Umbilical cord (tissue), 1 donor: ENCODE measurements at regions not wholly inside any gene's neighbourhood (a gene's known extent, or its start where the extent isn't known, plus 50 kb on each side); places are given as distances from the start of the nearest gene placed in this dataset.
A peak's percentile ranks its signal among the peaks of the same experiment; 100 is the strongest.

ENCODE experiments used
- DNase-seq: peaks from one replicate; pipeline ENCODE4 v3.0.0-alpha.2; 2015; ENCODE audit warnings: low spot score

GRCh38 chr2:49260979-49261538 lies 106.7 kb upstream of the FSHR start:
- DNase-seq, result peak; percentile 62

GRCh38 chr2:49259926-49260325 lies 105.6 kb upstream of the FSHR start:
- DNase-seq, result no peak

- peak; percentile 30 for DNase-seq
Observed at GRCh38 chr2:49255409-49255971, 101.2 kb upstream of the FSHR start.

GRCh38 chr2:49254401-49254800 lies 100.1 kb upstream of the FSHR start:
- no peak for DNase-seq

- peak; percentile 16 for DNase-seq
Observed at GRCh38 chr2:49251766-49252165, 97.5 kb upstream of the FSHR start.

GRCh38 chr2:49251251-49251650 lies 96.9 kb upstream of the FSHR start:
- no peak for DNase-seq

GRCh38 chr2:49248506-49248905 lies 94.2 kb upstream of the FSHR start:
- DNase-seq, result peak; percentile 88

GRCh38 chr2:49241991-49242390 lies 87.7 kb upstream of the FSHR start:
- DNase-seq, result no peak

GRCh38 chr2:49241501-49241900 lies 87.2 kb upstream of the FSHR start:
- DNase-seq, result no peak

- no peak for DNase-seq
Observed at GRCh38 chr2:49240608-49241007, 86.3 kb upstream of the FSHR start.

GRCh38 chr2:49238604-49238960 lies 84.3 kb upstream of the FSHR start:
- DNase-seq, result no peak

GRCh38 chr2:49237867-49238603 lies 83.7 kb upstream of the FSHR start:
- DNase-seq, result no peak

- no peak for DNase-seq
Observed at GRCh38 chr2:49236316-49236715, 82.0 kb upstream of the FSHR start.

- DNase-seq, result no peak
Observed at GRCh38 chr2:49226360-49226759, 72.0 kb upstream of the FSHR start.

- DNase-seq, result no peak
Observed at GRCh38 chr2:49225126-49225525, 70.8 kb upstream of the FSHR start.

- DNase-seq, result no peak
Observed at GRCh38 chr2:49224426-49225010, 70.2 kb upstream of the FSHR start.

GRCh38 chr2:49222975-49223528 lies 68.7 kb upstream of the FSHR start:
- no peak for DNase-seq

- no peak for DNase-seq
Observed at GRCh38 chr2:49219741-49220140, 65.4 kb upstream of the FSHR start.

- no peak for DNase-seq
Observed at GRCh38 chr2:49210191-49210590, 55.9 kb upstream of the FSHR start.

- peak; percentile 14 for DNase-seq
Observed at GRCh38 chr2:49207204-49207603, 52.9 kb upstream of the FSHR start.
